H1 (cell line): ENCODE measurements at regions not wholly inside any gene's neighbourhood (a gene's known extent, or its start where the extent isn't known, plus 50 kb on each side); places are given as distances from the start of the nearest gene placed in this dataset.

Experiments used
- TF ChIP-seq, protein P1 (sequence below): fragments of 300-600 bp; sonication (generic); IDR thresholded peaks from 2 replicates; pipeline ENCODE4 v1.7.1; 2012; ENCODE audit warnings: low read length, moderate library complexity, mild to moderate bottlenecking, inconsistent platforms; ENCODE audit not compliant: insufficient replicate concordance

GRCh38 chr6:164478426-164478825 is 831.0 kb downstream of the C6orf118 start (continued):
- TF ChIP-seq, protein P1, sequence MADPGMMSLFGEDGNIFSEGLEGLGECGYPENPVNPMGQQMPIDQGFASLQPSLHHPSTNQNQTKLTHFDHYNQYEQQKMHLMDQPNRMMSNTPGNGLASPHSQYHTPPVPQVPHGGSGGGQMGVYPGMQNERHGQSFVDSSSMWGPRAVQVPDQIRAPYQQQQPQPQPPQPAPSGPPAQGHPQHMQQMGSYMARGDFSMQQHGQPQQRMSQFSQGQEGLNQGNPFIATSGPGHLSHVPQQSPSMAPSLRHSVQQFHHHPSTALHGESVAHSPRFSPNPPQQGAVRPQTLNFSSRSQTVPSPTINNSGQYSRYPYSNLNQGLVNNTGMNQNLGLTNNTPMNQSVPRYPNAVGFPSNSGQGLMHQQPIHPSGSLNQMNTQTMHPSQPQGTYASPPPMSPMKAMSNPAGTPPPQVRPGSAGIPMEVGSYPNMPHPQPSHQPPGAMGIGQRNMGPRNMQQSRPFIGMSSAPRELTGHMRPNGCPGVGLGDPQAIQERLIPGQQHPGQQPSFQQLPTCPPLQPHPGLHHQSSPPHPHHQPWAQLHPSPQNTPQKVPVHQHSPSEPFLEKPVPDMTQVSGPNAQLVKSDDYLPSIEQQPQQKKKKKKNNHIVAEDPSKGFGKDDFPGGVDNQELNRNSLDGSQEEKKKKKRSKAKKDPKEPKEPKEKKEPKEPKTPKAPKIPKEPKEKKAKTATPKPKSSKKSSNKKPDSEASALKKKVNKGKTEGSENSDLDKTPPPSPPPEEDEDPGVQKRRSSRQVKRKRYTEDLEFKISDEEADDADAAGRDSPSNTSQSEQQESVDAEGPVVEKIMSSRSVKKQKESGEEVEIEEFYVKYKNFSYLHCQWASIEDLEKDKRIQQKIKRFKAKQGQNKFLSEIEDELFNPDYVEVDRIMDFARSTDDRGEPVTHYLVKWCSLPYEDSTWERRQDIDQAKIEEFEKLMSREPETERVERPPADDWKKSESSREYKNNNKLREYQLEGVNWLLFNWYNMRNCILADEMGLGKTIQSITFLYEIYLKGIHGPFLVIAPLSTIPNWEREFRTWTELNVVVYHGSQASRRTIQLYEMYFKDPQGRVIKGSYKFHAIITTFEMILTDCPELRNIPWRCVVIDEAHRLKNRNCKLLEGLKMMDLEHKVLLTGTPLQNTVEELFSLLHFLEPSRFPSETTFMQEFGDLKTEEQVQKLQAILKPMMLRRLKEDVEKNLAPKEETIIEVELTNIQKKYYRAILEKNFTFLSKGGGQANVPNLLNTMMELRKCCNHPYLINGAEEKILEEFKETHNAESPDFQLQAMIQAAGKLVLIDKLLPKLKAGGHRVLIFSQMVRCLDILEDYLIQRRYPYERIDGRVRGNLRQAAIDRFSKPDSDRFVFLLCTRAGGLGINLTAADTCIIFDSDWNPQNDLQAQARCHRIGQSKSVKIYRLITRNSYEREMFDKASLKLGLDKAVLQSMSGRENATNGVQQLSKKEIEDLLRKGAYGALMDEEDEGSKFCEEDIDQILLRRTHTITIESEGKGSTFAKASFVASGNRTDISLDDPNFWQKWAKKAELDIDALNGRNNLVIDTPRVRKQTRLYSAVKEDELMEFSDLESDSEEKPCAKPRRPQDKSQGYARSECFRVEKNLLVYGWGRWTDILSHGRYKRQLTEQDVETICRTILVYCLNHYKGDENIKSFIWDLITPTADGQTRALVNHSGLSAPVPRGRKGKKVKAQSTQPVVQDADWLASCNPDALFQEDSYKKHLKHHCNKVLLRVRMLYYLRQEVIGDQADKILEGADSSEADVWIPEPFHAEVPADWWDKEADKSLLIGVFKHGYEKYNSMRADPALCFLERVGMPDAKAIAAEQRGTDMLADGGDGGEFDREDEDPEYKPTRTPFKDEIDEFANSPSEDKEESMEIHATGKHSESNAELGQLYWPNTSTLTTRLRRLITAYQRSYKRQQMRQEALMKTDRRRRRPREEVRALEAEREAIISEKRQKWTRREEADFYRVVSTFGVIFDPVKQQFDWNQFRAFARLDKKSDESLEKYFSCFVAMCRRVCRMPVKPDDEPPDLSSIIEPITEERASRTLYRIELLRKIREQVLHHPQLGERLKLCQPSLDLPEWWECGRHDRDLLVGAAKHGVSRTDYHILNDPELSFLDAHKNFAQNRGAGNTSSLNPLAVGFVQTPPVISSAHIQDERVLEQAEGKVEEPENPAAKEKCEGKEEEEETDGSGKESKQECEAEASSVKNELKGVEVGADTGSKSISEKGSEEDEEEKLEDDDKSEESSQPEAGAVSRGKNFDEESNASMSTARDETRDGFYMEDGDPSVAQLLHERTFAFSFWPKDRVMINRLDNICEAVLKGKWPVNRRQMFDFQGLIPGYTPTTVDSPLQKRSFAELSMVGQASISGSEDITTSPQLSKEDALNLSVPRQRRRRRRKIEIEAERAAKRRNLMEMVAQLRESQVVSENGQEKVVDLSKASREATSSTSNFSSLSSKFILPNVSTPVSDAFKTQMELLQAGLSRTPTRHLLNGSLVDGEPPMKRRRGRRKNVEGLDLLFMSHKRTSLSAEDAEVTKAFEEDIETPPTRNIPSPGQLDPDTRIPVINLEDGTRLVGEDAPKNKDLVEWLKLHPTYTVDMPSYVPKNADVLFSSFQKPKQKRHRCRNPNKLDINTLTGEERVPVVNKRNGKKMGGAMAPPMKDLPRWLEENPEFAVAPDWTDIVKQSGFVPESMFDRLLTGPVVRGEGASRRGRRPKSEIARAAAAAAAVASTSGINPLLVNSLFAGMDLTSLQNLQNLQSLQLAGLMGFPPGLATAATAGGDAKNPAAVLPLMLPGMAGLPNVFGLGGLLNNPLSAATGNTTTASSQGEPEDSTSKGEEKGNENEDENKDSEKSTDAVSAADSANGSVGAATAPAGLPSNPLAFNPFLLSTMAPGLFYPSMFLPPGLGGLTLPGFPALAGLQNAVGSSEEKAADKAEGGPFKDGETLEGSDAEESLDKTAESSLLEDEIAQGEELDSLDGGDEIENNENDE = peak; percentile 86
